ENCODE measurements at regions not wholly inside any gene's neighbourhood (a gene's known extent, or its start where the extent isn't known, plus 50 kb on each side); places are given as distances from the start of the nearest gene placed in this dataset.

- TF ChIP-seq CTCF (IDR thresholded peaks at IDR 0.05) = no peak
- no peak for TF ChIP-seq ZFX (IDR thresholded peaks at IDR 0.05; ENCODE audit: borderline replicate concordance)
- H3K27ac ChIP-seq = no peak overlapping the region
These were observed 187.9 kb downstream of the TENT5A start for GRCh38 chr6:81564470-81565068.

GRCh38 chr6:81562169-81562568 lies 190.3 kb downstream of the TENT5A start:
- TF ChIP-seq ZFX (IDR thresholded peaks at IDR 0.05; ENCODE audit: borderline replicate concordance) (no peak), CTCF (IDR thresholded peaks at IDR 0.05) (no peak)
- no peak overlapping the region for H3K27ac ChIP-seq

- no peak for TF ChIP-seq CTCF (IDR thresholded peaks at IDR 0.05)
- TF ChIP-seq ZFX (IDR thresholded peaks at IDR 0.05; ENCODE audit: borderline replicate concordance) = no peak
- H3K27ac ChIP-seq = no peak overlapping the region
These were observed 190.8 kb downstream of the TENT5A start for GRCh38 chr6:81561731-81562130.

- no peak overlapping the region for H3K27ac ChIP-seq
- TF ChIP-seq CTCF (IDR thresholded peaks at IDR 0.05) (no peak), ZFX (IDR thresholded peaks at IDR 0.05; ENCODE audit: borderline replicate concordance) (no peak)
These were observed 191.4 kb downstream of the TENT5A start for GRCh38 chr6:81561071-81561564.

GRCh38 chr6:81557811-81558210 lies 194.7 kb downstream of the TENT5A start:
- TF ChIP-seq ZFX (IDR thresholded peaks at IDR 0.05; ENCODE audit: borderline replicate concordance) (no peak), CTCF (IDR thresholded peaks at IDR 0.05) (no peak)
- no peak overlapping the region for H3K27ac ChIP-seq

GRCh38 chr6:81556551-81556950 lies 195.9 kb downstream of the TENT5A start:
- TF ChIP-seq CTCF (IDR thresholded peaks at IDR 0.05) = no peak
- no peak for TF ChIP-seq ZFX (IDR thresholded peaks at IDR 0.05; ENCODE audit: borderline replicate concordance)

GRCh38 chr6:81553216-81553615 lies 199.3 kb downstream of the TENT5A start:
- TF ChIP-seq CTCF (IDR thresholded peaks at IDR 0.05) (no peak), ZFX (IDR thresholded peaks at IDR 0.05; ENCODE audit: borderline replicate concordance) (no peak)

More at GRCh38 chr6:81556551-81556950, 195.9 kb downstream of the TENT5A start:
- H3K27ac ChIP-seq = no peak overlapping the region

More at GRCh38 chr6:81553216-81553615, 199.3 kb downstream of the TENT5A start:
- no peak overlapping the region for H3K27ac ChIP-seq

Data from 22Rv1 (cell line).